Gastrocnemius medialis (tissue), 4 donors: ENCODE measurements at regions not wholly inside any gene's neighbourhood (a gene's known extent, or its start where the extent isn't known, plus 50 kb on each side); places are given as distances from the start of the nearest gene placed in this dataset.

Source experiments
- ATAC-seq, 2 donors: fragments of 150-250 bp; one replicate each; pipeline ENCODE4 v1.9.1; 2016
- DNase-seq, 2 donors: peaks; one replicate each; pipeline ENCODE4 v3.0.0-alpha.2; 2019
- H3K27ac ChIP-seq, 4 donors: fragments of 200-600 bp; sonication (generic); 1 replicate in 1 of 4; 2 replicates in 3 of 4; pipeline ENCODE4 v1.5.1; 2016 to 2018; ENCODE audit warnings: mild to moderate bottlenecking in 2 of 4, moderate library complexity in 1 of 4
- H3K27me3 ChIP-seq, 3 donors: fragments of 200-600 bp; sonication (generic) in 2 of 3; 1 replicate in 1 of 3; 2 replicates in 2 of 3; pipeline versions ENCODE4 v1.5.1 to v1.6.0; 2016 to 2019; ENCODE audit warnings: mild to moderate bottlenecking in 1 of 3, moderate library complexity in 1 of 3
- H3K36me3 ChIP-seq, 2 donors: fragments of 200-600 bp; sonication (generic) in 1 of 2; one replicate each; pipeline ENCODE4 v1.5.1; 2017 to 2018
- H3K4me1 ChIP-seq, 2 donors: fragments of 200-600 bp; sonication (generic) in 1 of 2; one replicate each; pipeline ENCODE4 v1.5.1; 2016 to 2017; ENCODE audit warnings: mild to moderate bottlenecking in 2 of 2
- H3K4me3 ChIP-seq, 4 donors: fragments of 200-600 bp; sonication (generic) in 3 of 4; 1 replicate in 1 of 4; 2 replicates in 3 of 4; pipeline ENCODE4 v1.5.1; 2016 to 2019; ENCODE audit warnings: mild to moderate bottlenecking in 2 of 4
- H3K9me3 ChIP-seq, 3 donors: fragments of 200-600 bp; sonication (generic) in 2 of 3; 1 replicate in 1 of 3; 2 replicates in 2 of 3; pipeline ENCODE4 v1.5.1; 2016 to 2019
- POLR2A ChIP-seq, 2 donors: fragments of 450-650 bp; IDR thresholded peaks; one replicate each; pipeline ENCODE4 v1.6.1; 2017; ENCODE audit warnings: antibody characterized with exemption in 2 of 2, mild to moderate bottlenecking in 2 of 2, moderate library complexity in 2 of 2
- in situ Hi-C, 4 donors: fragments of 200-750 bp; cut with MboI; loops; one replicate each; pipeline versions ENCODE4 v1.15.0 to v1.8.0; 2017; ENCODE audit warnings: low sequenced_read_pairs in 4 of 4
- intact Hi-C: fragments of 100-400 bp; cut with DNase I; formaldehyde crosslinking; loops from one replicate; pipeline ENCODE4 v1.15.1; 2023; ENCODE audit warnings: low total_unique reads
- TF ChIP-seq, protein P1 (sequence below), 5 experiments: fragments of 450-650 bp in 3 of 5; fragments of 200-600 bp in 2 of 5; sonication (generic) in 2 of 5; IDR thresholded peaks in 4 of 5; conservative IDR thresholded peaks in 1 of 5; 1 replicate in 4 of 5; 2 replicates in 1 of 5; pipeline ENCODE4 v1.5.1; 2016 to 2019; ENCODE audit warnings: antibody characterized with exemption in 5 of 5, mild to moderate bottlenecking in 3 of 5, moderate library complexity in 3 of 5

DNA sequence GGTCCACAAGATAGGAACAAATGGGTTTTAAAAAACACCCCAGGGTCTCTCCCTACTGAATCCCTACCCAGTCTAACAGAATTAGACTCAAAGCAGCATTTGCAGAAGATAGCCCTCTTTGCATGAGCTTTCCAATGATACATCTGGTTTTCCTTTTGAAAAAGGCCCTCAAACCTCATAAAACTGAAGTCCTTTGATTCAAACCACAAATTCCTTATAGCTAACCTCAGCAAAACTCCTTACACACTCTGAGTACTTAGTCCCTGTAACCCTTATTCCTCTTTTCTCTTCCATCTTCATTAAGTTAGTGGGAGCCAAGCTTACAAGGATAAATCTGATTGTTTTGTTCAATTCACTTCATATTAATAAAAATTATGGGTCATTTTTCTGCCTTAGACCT is 90.5 kb upstream of the TNC start:
- H3K36me3 ChIP-seq: no peaks in the 10 kb centered on the region
- in situ Hi-C loops: no loop called here
- TF ChIP-seq POLR2A (IDR thresholded peaks at IDR 0.05): no peak
- TF ChIP-seq, protein P1, sequence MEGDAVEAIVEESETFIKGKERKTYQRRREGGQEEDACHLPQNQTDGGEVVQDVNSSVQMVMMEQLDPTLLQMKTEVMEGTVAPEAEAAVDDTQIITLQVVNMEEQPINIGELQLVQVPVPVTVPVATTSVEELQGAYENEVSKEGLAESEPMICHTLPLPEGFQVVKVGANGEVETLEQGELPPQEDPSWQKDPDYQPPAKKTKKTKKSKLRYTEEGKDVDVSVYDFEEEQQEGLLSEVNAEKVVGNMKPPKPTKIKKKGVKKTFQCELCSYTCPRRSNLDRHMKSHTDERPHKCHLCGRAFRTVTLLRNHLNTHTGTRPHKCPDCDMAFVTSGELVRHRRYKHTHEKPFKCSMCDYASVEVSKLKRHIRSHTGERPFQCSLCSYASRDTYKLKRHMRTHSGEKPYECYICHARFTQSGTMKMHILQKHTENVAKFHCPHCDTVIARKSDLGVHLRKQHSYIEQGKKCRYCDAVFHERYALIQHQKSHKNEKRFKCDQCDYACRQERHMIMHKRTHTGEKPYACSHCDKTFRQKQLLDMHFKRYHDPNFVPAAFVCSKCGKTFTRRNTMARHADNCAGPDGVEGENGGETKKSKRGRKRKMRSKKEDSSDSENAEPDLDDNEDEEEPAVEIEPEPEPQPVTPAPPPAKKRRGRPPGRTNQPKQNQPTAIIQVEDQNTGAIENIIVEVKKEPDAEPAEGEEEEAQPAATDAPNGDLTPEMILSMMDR (IDR thresholded peaks at IDR 0.05 in 4 of 5, conservative IDR thresholded peaks at IDR 0.05 in 1 of 5): no peak
- no peak overlapping the region for H3K27ac ChIP-seq
- H3K4me3 ChIP-seq: no peak overlapping the region
- peaks cover 0 to 5% of the 10 kb centered on the region in 2 donors for H3K4me1 ChIP-seq
- intact Hi-C loops: no loop called here
- H3K9me3 ChIP-seq: no peaks in the 10 kb centered on the region
- DNase-seq (no peak), ATAC-seq (no peak)
- no peaks in the 10 kb centered on the region for H3K27me3 ChIP-seq

DNA sequence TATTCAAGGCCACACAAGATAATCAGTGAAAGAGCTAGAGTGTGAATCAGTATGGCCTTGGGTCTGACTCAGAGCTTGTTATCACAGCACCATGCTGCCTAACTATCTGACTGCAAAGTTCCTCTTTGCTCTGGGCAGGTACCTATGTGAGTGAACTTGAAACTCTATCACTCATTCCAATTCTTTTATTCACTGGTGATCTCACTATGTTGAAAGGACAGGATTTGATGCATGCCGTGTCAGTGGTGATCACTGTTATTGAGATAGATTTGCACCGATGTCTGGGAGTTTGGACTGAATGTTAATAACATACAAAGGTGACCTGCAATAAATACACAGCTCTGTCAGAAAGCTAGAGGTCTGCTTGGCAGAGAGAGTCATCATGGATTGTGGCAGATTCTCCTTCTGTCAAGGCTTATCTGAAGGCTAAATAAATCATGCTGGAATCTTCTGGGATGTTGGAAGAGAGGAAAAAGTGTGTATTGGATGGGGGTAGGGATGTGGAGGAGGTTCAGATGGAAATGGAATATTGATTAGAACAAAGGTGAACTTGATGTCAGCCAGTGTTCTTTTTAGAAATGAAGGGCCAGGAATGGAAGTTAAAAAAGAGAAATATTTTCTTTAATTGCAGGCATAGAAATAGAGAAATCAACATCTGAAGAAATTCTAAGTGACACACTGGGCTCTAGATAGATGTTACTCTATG is 91.8 kb upstream of the TNC start:
- ATAC-seq (no peak), DNase-seq (no peak)
- peaks cover 5% of the 10 kb centered on the region in 2 donors for H3K4me1 ChIP-seq
- no peaks in the 10 kb centered on the region for H3K9me3 ChIP-seq
- no peaks in the 10 kb centered on the region for H3K27me3 ChIP-seq
- no peak overlapping the region for H3K4me3 ChIP-seq
- no peak for TF ChIP-seq POLR2A (IDR thresholded peaks at IDR 0.05)
- TF ChIP-seq, protein P1 (IDR thresholded peaks at IDR 0.05 in 4 of 5, conservative IDR thresholded peaks at IDR 0.05 in 1 of 5): no peak
- no peak overlapping the region for H3K27ac ChIP-seq
- in situ Hi-C loops: no loop called here
- intact Hi-C loops: no loop called here
- no peaks in the 10 kb centered on the region for H3K36me3 ChIP-seq

DNA sequence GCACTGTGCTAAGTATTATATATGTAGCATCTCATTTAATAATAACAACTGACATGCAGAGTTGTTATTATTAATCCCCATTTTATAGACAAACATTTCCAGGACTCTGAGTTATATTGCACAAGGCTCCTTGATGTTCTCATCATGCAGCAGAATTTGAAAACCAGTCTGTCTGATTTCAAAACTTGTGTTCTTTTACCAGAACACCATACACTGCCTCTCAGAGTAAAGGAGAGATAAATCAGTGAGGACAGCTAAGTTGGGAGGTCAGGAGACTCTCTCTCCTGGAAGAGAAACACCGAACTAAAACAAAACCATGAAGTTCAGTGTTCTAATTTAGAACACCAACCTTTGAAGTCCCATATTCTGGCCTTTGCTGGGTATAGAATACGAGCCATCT is 92.7 kb upstream of the TNC start:
- Histone ChIP-seq H3K9me3 (no peaks in the 10 kb centered on the region), H3K36me3 (no peaks in the 10 kb centered on the region), H3K4me3 (no peak overlapping the region), H3K27me3 (no peaks in the 10 kb centered on the region), H3K27ac (no peak overlapping the region), H3K4me1 (peaks cover 5% of the 10 kb centered on the region in 2 donors)
- in situ Hi-C loops (no loop called here), intact Hi-C loops (no loop called here)
- TF ChIP-seq POLR2A (IDR thresholded peaks at IDR 0.05): no peak
- DNase-seq (no peak), ATAC-seq (no peak)

DNA sequence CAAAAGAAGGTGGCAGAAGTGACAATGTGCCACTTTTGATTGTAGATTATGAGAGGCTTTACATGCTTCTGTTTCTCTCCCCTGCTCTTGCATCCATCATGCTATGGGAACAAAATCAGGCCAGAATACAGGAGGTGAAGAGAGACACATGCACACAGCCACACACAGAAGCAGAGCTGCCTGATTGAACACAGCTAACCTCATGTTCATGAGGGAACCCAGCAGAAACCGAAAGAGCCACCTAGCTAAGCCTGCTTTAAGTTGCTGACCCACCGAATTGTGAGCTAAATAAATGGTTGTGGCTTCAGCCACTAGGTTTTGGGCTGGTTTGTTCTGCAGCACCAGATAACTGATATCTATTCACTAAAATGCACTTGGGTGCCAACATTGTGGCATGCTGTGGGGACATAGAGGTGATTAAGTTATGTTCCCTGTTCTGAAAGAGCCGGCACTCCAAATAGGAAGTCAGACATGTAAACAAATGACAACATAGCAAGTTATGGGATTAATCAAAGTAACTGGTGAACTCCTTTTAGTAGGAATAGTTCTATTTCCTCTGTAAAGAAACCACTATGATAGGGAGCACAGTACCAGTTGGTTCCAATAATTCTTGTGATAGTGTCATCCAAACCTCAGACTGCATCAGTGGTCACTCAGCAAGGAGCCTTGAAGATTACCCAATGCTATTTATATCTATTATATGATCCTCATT is 93.6 kb upstream of the TNC start:
- DNase-seq: no peak
- in situ Hi-C loops (no loop called here), intact Hi-C loops (no loop called here)
- H3K27me3 ChIP-seq: no peaks in the 10 kb centered on the region
- H3K4me3 ChIP-seq: no peak overlapping the region
- no peak for TF ChIP-seq POLR2A (IDR thresholded peaks at IDR 0.05)
- TF ChIP-seq, protein P1 (IDR thresholded peaks at IDR 0.05 in 4 of 5, conservative IDR thresholded peaks at IDR 0.05 in 1 of 5): no peak
- H3K9me3 ChIP-seq: no peaks in the 10 kb centered on the region
- H3K27ac ChIP-seq: peak overlapping the region; percentile 21 to 61 (median 46)
- peak; percentile 71 to 77 for ATAC-seq
- H3K4me1 ChIP-seq: peaks cover 5% of the 10 kb centered on the region in 2 donors
- no peaks in the 10 kb centered on the region for H3K36me3 ChIP-seq

DNA sequence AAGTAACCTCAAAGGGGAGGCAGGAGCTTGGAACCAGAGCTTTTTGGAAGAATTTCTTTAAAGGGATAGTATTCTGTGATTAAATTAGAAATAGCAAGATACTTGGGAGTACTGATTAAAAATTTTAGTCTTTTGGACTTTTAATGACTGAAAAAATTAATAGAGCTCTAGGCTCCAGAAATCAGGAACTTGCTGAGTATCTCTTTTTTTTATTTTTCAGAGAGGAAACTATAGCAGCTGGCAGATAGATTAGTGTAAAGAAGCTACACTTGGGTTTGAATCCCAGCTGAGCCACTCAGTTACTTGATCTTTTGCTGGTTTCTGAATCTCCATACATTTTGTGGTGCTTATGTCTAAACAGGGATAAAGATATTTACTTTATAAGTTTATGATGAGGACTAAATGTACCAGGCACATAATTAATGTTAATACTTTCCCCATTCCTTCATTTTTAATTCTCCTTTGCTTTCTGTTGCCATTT is 94.2 kb upstream of the TNC start:
- Histone ChIP-seq H3K27me3 (no peaks in the 10 kb centered on the region), H3K9me3 (no peaks in the 10 kb centered on the region), H3K4me1 (peaks cover 5% of the 10 kb centered on the region in 2 donors), H3K36me3 (no peaks in the 10 kb centered on the region), H3K4me3 (no peak overlapping the region), H3K27ac (peak overlapping the region in 2 of 4 donors; percentile 47 to 61)
- intact Hi-C loops (no loop called here), in situ Hi-C loops (no loop called here)
- ATAC-seq: no peak
- no peak for DNase-seq
- TF ChIP-seq, protein P1 (IDR thresholded peaks at IDR 0.05 in 4 of 5, conservative IDR thresholded peaks at IDR 0.05 in 1 of 5): no peak
- TF ChIP-seq POLR2A (IDR thresholded peaks at IDR 0.05): no peak
